SK-N-MC (cell line): ENCODE measurements at regions not wholly inside any gene's neighbourhood (a gene's known extent, or its start where the extent isn't known, plus 50 kb on each side); places are given as distances from the start of the nearest gene placed in this dataset.

Experiments
- EZH2 ChIP-seq: fragments of 200-600 bp; sonication (generic); IDR thresholded peaks from one replicate; pipeline ENCODE4 v1.6.1; 2017; ENCODE audit warnings: antibody characterized with exemption
- FOXP2 ChIP-seq: optimal IDR thresholded peaks from 2 replicates; pipeline ENCODE3; 2011; ENCODE audit warnings: mild to moderate bottlenecking, moderate library complexity; ENCODE audit not compliant: insufficient read depth; ENCODE audit errors: extremely low read length, control extremely low read depth
- POLR2AphosphoS5 ChIP-seq: IDR thresholded peaks from 2 replicates; pipeline ENCODE4 v1.6.1; 2012; ENCODE audit warnings: mild to moderate bottlenecking, low read depth, low read length, borderline replicate concordance

GRCh38 chr11:23780231-23780630 is 716.6 kb upstream of the LUZP2 start:
- TF ChIP-seq EZH2 (no peak), POLR2AphosphoS5 (no peak), FOXP2 (no peak)
